Stimulated activated CD4-positive, alpha-beta T cell treated with anti-CD3 and anti-CD28 coated beads, Interleukin-12 subunit alpha, Interleukin-12 subunit beta, amount 100 ng/mL, for 48 hours (primary cell): ENCODE measurements at regions not wholly inside any gene's neighbourhood (a gene's known extent, or its start where the extent isn't known, plus 50 kb on each side); places are given as distances from the start of the nearest gene placed in this dataset.

Experiments
- DNase-seq, 3 donors: peaks; one replicate each; pipeline ENCODE4 v3.0.0-alpha.2; 2020; ENCODE audit warnings: low read depth in 2 of 3, low spot score in 1 of 3

DNA sequence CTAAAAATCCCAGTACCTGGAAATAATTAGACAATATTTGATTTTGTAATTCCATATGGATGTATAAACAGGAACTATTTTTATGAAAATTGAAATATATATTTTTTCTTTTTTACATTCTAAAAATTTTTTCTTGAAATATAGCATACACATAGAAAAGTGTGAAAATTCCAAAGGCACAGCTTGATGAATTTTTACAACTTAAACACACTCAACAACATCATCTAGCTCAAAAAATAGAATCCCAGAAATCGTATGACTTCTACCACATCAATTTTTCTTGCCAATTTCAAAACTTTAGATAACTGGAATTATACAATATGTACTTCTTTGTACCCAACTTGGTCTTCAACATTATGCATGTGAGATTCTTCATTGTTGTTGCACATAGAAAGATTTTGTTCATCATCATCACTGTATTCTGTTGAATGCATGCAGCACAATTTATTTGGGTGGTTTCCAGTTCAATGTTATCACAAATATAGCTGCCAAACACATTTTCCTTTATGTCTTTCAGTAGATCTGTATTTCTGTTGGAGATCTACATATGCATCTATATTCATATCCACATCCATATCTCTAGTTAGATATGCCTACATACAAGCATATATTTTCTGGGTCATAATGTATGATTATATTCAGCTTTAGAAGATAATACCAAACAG is 340.7 kb upstream of the SLIT2 start:
- DNase-seq: no peak

DNA sequence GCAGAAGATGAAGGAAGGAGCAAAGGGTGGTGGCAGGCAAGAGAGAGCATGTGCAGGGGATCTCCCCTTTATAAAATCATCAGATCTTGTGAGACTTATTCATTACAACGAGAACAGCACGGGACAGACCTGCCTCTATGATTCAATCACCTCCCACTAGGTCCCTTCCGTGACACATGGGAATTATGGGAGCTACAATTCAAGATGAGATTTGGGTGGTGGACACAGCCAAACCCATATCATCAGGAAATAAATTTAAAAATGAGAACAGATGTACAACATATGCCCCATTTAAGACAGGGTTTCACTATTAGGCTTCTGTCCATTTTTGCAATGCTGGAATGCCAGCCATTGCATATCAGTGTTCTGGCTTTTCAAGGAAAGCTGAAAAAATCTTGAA is 346.7 kb upstream of the SLIT2 start:
- no peak for DNase-seq

DNA sequence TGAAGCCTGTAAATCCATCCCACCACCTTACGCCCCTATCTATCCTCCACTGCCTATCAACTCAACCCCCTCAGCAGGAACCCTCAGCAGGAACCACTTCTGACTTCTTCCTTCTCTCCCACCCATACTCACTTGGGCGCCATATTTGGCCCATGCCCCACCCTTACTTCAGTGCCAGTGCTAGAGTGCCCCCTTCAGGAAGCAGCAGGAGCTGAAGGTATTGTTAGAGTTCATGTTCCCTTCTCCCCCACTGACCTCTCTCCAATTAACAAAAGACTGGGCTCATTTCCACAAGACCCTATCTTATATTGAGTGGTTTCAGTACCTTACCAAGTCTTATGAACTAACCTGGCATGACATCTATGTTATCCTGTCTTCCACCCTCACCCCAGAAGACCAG is 363.1 kb upstream of the SLIT2 start:
- DNase-seq: no peak

DNA sequence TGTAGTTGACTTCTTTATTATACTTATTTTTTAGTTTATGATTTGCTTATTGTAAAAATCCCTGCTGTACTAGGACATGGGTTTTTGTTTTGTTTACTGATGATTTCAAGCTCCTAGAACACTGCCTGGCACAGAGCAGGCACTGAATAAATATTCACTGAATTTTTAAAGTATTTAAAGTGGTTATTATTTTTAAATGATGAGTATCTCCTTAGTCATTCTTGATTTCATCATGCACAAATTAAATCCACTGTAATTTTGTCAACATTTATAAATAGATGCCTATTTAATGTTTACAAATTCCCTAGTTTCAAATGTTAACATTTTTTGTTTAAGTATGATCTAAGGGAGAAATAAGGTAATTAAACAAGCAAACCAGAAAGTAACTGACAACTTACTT is 367.9 kb upstream of the SLIT2 start:
- no peak for DNase-seq

DNA sequence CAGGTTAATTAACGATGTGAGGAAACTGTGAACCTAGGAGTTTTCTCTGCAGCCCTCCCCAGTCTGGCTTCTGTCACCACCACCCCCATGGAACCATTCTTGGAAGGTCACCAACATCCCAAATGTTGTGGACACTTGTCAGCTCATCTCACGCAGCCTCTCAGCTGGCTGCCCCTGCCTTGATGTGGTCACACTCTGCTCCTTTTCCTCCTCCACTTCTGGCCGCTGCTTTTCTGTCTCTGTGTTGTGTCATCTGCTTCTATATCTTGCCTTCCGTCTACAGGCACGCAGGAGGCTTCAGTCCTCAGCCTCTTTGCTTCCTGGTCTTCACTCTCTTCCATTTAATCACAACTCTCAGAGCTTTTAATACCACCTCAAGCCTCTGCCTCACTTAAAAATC is 371.5 kb upstream of the SLIT2 start:
- no peak for DNase-seq

DNA sequence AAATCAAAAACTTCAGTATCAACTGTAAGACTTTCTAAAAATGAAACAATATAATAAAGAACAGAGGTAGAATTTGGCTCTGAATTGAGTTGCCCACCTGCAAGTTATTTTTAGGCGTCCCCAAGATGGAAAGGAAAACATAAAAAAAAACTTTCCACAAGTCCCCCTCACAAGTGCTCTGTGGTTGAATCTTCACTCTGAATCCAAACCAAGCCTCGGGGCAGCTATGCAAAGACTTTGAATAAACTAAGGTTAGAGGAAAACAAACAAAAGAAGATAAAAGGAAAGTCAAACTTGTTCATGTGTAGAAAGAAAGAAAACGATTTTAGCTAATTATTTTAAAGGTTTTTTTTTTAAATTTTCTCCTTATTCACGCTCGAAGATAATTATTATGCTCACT is 372.4 kb upstream of the SLIT2 start:
- DNase-seq: no peak

DNA sequence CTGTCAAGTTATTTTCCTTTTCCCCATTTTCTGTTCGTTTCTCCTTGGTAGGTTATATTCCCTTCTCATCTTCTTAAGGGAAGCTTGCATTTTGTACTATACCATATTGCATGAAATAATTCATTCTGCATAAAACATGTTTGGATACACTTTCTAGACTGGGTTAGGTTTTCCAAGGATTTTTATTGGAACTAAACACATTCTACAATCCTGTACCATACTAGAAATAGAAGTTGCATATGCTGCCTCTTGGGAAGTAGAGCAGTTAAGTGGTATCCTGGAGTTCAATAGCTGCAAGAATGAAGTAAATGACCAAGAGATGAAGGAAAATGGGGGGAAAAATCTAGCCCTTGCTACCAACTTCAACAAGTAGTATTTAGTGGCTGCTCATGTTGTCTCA is 393.7 kb upstream of the SLIT2 start:
- no peak for DNase-seq

DNA sequence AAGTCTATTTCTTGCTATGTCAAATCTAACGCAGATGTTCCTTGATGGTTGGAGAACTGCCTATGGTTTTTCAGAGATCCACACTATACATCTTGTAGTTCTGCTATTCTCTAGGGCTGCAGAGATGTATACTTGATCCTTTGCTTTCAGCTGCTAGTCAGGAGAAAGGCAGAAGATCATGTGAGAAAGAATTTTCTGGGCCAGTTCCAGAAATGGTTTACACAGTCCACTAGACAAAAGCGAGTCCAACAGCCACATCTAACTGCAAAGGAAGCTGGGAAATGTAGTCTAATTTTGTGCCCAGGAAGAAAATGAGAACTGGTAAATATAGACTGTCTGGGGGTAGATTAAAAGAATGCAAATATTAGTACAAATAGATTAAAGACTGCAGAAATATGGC is 394.3 kb upstream of the SLIT2 start:
- no peak for DNase-seq

DNA sequence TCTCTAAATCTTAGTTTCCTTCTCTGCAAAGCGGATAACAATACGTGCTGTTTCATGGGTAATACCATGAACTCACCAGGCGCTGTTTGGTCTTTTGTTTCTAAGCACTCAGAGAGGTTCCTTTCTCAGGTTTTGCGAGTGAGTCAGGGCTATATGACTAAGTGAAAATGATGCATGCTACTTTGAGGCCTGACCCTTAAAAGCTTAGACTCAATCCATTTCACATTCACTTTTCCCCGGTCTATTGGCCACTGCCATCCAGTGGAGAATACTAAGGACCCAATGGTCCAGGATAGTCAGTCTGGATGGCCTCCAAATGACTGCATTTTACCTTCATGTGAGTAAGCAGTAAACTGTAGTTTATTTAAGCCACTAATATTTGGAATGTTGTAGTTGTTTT is 400.8 kb upstream of the SLIT2 start:
- DNase-seq: no peak

DNA sequence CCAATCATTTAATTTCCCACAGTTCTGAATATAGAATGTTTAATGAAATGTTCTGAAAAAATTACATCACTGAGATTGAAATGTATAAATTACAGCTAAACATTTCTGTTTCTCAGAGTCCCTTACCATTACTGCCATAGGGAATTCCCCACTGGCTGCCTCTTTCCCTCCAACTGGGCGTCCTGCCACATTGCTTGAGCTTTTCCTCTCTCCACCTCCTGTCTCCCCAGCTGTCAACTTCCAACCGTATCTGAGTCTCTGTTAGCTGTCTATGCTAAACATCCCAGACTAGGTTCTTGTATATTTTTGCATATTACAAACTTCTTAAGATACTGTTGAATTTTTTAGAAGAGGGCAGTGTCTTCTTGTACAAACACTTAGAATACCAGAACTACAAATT is 407.3 kb upstream of the SLIT2 start:
- DNase-seq: no peak

DNA sequence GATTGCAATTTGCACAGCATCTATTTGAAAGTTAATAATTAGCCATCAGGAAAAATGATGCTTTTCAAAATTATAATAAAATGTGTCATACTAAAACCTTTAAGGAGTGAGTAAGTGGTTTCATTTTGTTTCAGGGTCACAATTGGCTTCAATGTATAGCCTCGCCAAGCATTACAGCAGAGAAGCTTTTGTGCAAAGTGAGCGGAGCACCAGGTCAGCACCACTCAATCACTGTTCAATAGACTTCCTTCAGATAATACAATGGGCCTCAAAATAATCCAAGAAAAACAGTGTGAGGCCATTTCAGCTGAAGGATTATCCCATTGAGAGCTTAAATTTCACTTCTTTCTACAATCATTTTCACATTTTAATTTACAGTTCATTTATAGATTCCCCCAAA is 409.2 kb upstream of the SLIT2 start:
- DNase-seq: no peak

DNA sequence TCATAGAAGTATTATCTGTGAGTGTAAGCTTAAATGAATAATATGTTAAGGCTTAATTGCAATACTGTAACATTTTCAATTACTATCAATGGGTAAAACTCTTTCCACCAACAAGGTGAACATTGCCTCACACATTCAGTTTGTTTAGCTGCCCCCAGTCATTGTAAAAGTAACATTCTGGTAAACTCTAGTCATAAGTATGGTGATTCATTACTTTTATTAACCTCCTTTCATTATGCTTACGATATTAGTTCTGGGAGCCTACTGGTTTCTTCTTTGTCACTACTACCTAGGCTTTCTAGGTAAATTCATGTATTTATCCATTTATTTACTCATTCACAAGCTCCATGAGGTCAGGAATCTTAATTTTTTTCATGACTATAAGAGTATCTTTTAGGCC is 412.8 kb upstream of the SLIT2 start:
- no peak for DNase-seq

DNA sequence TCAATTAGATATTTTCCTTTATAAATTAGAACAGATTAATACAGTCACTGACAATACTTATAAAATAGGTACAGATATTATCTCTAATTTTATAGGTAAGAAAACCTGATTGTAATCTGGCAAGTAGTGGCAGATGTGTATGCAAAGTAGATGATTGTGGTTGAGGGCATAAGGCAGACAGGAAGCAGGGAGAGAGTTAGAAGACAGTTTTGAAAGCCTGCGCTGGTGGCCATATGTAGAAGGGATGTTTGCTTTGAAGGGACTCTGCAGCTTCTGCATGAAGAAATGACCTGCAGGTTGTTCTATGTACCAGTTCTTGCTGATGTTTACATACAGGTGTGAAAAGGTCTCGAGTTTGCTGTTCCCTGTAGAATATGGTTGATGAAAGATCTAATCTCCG is 416.3 kb upstream of the SLIT2 start:
- DNase-seq: no peak

DNA sequence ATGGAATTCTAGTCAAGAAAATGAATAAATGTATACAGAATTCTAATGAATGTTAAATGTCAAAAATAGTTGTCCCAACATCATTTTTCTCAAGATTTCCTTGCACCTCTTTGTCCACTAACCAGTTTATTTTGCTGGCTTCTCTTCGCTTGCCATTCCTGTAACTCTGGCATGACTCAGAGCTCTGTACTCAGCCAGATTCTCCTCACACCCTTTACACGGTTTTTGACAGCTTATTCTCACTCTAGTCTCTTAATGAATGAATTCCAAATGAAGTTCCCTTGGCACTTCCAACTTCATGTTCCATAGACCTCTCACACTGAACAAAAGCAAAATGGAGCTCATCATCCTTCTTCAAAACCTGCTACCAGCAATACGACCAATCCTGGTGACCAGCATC is 419.3 kb upstream of the SLIT2 start:
- no peak for DNase-seq

DNA sequence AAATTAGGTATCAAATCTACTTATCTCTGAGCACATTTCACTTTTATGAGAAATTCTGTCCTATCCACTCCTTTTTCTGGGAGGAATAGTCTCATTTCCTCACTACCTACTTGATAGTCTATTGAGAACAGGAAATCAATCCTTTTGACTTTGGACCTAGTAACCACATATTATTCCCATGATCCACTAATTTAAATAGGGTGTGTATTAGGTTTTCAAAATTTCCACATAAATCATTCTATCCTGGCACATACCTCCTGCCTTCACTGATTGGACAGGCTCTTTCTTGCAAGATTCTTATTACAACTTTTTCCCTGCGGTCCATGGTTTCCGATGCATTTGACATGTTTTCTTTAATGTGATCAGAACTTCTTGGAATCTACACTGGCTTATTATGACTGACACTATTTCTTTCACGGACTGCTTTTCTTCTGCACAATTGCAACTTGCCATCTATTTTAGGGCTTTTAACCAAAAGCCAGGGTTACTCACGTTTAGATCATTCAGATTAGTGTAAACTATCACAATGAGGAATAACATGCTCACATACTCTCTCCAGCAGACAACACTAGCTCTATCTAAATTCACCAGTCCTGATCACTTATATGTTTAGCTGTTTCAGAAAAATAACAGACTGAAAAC is 419.9 kb upstream of the SLIT2 start:
- no peak for DNase-seq

DNA sequence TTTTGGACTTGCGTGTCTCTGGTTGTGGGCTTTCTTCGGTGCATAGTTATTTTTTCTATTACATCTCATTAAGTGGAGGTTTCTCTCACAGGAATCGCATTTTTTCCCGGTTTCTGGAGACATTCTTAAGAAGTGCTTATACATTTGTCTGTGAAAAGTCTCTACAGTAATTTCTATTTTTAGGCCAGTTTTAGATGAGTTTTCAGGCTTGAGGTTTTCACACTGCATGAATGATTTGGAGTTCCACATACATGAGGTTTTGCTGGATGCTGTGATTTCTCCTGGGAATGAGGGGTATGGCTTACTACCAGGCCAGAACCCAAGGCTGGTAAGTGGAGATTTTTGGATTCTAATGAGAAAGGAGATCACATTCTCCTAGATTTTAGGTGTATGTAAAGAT is 422.6 kb upstream of the SLIT2 start:
- DNase-seq: no peak

DNA sequence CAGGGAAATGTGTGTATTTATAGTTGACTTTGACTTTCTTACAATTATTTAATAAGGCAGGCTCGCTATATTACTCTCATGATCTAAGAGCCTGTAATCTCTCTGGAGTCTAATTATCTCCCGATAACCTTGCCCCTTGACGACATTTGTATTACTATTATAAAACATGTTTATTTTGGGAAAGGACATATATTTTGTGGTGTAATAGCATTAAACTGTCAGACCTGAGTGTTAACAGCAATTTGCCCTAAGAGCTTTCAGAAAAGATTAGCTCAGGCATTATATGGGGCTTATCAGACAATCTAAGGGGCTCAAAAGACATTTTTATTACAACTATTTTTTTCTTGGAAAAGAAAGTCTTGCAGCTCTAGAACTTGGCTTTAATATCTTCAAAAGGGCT is 427.9 kb upstream of the SLIT2 start:
- DNase-seq: no peak

DNA sequence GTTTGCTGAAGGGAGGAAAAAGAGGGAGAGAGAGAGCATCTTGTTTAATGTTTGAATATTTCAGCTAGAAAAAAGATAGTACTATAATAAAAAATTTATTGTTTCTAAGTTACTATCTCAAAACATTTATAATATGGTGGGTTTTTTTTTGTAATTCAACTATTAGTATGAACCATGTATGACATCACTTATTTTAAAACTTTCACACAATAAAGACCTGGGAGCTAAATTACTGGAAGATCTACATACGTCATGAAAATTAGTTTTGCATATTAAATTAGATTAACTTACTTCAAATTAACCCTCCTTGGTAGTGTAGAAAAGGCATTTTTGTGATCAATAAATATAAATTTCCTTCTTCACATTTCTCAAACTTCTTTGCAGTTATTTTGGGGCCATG is 432.0 kb upstream of the SLIT2 start:
- no peak for DNase-seq

DNA sequence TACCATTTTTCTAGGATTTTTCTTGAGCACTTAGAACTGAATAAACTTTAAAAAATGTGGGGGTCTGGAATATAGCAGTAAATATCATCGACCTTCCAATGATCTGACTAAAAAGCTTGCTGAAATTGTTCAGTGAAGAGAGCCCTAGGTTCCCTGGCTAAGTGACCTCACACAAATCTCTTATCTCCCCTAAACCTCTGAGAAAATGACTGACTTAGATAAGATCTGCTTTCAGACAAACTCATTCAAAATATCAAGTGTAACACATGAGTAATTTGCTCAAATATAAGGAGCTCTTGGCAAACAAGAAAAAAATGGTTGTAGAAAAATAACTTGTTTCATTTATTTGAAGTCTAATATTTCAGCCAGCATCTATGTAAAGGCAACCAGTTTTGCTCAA is 441.7 kb upstream of the SLIT2 start:
- no peak for DNase-seq

DNA sequence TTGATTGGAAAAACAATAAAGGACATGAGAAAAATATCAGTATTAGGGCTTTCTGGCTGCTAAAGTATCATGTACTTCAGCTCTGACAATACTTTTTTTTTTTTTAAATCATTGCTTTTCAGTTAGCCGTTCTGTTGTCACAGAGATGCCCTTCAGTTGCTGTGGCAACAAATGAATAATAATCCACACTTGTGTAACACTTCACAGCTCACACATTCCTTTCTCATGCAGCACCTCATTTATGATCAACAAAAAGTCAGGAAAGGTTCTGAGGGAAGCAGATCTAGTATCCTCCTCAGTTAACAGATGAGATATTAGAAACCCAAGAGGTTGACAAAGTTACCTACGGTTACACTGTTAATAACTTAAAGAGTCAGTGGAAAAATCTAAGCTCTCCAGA is 444.2 kb upstream of the SLIT2 start:
- DNase-seq: no peak

DNA sequence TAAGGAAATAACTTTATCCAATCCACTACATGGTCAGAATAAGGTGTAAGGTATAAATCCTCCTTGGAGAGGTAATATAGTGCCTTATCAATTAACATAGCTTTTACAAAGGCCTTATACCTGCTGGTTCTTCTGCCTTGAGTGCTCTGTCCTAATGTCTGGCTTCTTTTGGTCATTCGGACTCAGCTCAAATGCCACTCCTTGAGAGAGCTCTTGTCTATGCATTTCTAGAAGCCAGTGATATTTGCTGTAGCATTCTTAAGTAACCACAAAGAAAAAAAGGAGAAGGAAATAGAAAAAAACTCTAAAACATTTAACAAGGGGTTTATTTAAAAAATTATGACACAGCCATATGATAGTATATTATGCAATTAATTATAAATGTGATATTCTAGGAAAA is 444.8 kb upstream of the SLIT2 start:
- no peak for DNase-seq

DNA sequence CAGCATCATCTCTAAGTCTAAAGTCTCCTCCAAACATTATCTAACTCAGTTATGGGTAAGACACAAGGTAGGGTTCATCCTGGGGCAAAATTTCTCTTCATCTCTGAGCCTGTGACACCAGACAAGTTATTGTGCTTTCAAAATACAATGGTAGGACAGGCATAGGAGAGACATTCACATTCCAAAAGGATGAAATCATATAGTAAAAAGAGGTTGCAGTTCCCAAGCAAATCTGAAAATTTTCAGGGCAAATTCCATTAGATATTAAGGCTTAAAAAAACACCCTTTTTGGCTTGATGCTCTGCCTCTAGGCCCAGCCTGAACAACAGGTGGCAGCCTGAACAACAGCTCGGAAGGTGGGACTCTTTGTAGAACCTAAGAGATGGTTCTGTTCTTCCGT is 448.3 kb upstream of the SLIT2 start:
- DNase-seq: no peak

DNA sequence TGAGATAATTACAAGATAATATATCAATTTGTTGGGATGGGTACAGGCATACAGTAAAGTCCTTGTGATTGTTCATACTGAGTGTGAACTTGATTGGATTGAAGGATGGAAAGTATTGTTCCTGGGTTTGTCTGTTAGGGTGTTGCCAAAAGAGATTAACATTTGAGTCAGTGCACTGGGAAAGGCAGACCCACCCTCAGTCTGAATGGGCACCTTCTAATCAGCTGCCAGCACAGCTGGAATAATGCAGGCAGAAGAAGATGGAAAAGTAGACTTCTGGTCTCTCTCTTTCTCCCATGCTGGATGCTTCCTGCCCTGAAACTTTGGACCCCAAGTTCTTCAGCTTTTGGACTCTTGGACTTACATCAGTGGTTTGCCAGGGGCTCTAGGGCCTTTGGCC is 457.9 kb upstream of the SLIT2 start:
- DNase-seq: no peak
